ENCODE measurements at regions not wholly inside any gene's neighbourhood (a gene's known extent, or its start where the extent isn't known, plus 50 kb on each side); places are given as distances from the start of the nearest gene placed in this dataset.

DNA sequence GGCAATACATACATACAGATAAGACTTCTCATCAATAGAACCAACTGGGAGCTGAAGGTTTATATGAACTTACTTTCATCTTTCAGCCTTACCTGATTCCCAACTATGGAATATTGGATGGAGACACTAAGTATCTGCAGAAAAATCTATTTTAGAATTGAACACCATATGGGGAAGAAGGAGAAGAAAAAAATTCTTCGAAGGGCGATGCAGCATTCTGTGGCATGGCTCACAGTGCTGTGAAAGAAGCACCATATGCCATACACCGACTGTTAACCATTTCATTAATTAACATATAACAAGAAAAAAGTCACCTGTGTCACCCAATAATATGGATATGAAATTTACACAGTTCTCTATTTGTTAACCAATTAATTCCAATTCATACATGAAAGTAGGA is 1374.4 kb upstream of the MAP3K7 start:
- FAIRE-seq (no peak), DNase-seq (ENCODE audit: low read depth, low spot score) (no peak)
- Histone ChIP-seq H3K79me2 (ENCODE audit: control insufficient read depth, insufficient read depth, low read length) (no peaks in the 10 kb centered on the region), H3K27me3 (ENCODE audit: control insufficient read depth, extremely low read depth, insufficient read depth, low read length) (no peaks in the 10 kb centered on the region), H3K9me3 (ENCODE audit: control insufficient read depth, low read depth, low read length) (peaks cover 1% of the 10 kb centered on the region), H3K36me3 (ENCODE audit: control insufficient read depth in 2 of 2, extremely low read depth in 1 of 2, insufficient read depth in 2 of 2, low read length in 2 of 2) (no peaks in the 10 kb centered on the region), H4K20me1 (ENCODE audit: control insufficient read depth, extremely low read depth, insufficient read depth, low read length) (no peaks in the 10 kb centered on the region), H3K9me1 (ENCODE audit: control insufficient read depth, extremely low read depth, insufficient read depth, low read length) (no peaks in the 10 kb centered on the region), H3K4me2 (ENCODE audit: control insufficient read depth, extremely low read depth, insufficient read depth, low read depth, low read length) (no peak overlapping the region), H2AFZ (ENCODE audit: control insufficient read depth, low read length) (no peak overlapping the region), H3K27ac (ENCODE audit: control insufficient read depth, insufficient read depth, low read length) (no peak overlapping the region), H3K9ac (ENCODE audit: control insufficient read depth, extremely low read depth, insufficient read depth, low read length) (no peak overlapping the region), H3K4me3 (ENCODE audit: control insufficient read depth in 2 of 3, extremely low read depth in 1 of 3, insufficient read depth in 2 of 3, low read depth in 1 of 3, low read length in 3 of 3) (no peak overlapping the region), H3K4me1 (ENCODE audit: control insufficient read depth, extremely low read depth, insufficient read depth, low read length) (no peaks in the 10 kb centered on the region)
- dilution Hi-C loops (cut with MboI; ENCODE audit: extremely low pct_ligation_motif_present, low sequenced_read_pairs), result no loop called here
- TF ChIP-seq, protein P1, sequence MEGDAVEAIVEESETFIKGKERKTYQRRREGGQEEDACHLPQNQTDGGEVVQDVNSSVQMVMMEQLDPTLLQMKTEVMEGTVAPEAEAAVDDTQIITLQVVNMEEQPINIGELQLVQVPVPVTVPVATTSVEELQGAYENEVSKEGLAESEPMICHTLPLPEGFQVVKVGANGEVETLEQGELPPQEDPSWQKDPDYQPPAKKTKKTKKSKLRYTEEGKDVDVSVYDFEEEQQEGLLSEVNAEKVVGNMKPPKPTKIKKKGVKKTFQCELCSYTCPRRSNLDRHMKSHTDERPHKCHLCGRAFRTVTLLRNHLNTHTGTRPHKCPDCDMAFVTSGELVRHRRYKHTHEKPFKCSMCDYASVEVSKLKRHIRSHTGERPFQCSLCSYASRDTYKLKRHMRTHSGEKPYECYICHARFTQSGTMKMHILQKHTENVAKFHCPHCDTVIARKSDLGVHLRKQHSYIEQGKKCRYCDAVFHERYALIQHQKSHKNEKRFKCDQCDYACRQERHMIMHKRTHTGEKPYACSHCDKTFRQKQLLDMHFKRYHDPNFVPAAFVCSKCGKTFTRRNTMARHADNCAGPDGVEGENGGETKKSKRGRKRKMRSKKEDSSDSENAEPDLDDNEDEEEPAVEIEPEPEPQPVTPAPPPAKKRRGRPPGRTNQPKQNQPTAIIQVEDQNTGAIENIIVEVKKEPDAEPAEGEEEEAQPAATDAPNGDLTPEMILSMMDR (optimal IDR thresholded peaks at IDR 0.05 in 1 of 3, IDR thresholded peaks at IDR 0.05 in 1 of 3, conservative IDR thresholded peaks at IDR 0.05 in 1 of 3; ENCODE audit: extremely low read depth in 1 of 3, insufficient read depth in 2 of 3, low read length in 3 of 3), result no peak
- TF ChIP-seq EZH2 (IDR thresholded peaks at IDR 0.05; ENCODE audit: low read length), result no peak

DNA sequence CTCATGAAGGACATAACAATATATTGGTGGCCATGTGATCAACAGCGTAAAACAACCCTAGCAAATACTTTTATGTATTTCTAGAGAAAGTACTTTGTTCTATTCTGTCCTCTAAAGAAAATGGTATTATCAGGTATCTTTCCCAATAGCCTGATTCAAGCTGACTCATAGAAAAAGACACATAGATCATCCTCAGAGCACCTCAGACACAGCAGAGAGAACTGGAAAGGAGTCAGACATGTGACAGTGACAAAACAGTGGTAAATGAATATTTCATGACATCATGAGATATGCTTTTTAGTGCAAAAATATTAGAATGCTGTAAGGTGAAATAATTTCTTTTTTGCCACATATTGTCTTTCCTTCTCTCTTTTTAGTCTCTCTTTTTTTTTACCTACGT is 1355.0 kb upstream of the MAP3K7 start:
- no peaks in the 10 kb centered on the region for H3K4me1 ChIP-seq (ENCODE audit: control insufficient read depth, extremely low read depth, insufficient read depth, low read length)
- H4K20me1 ChIP-seq (ENCODE audit: control insufficient read depth, extremely low read depth, insufficient read depth, low read length), result no peaks in the 10 kb centered on the region
- TF ChIP-seq, protein P1 (optimal IDR thresholded peaks at IDR 0.05 in 1 of 3, IDR thresholded peaks at IDR 0.05 in 1 of 3, conservative IDR thresholded peaks at IDR 0.05 in 1 of 3; ENCODE audit: extremely low read depth in 1 of 3, insufficient read depth in 2 of 3, low read length in 3 of 3), result no peak
- TF ChIP-seq EZH2 (IDR thresholded peaks at IDR 0.05; ENCODE audit: low read length), result no peak
- H3K27ac ChIP-seq (ENCODE audit: control insufficient read depth, insufficient read depth, low read length), result no peak overlapping the region
- no peak overlapping the region for H3K4me2 ChIP-seq (ENCODE audit: control insufficient read depth, extremely low read depth, insufficient read depth, low read depth, low read length)
- no peaks in the 10 kb centered on the region for H3K36me3 ChIP-seq (ENCODE audit: control insufficient read depth in 2 of 2, extremely low read depth in 1 of 2, insufficient read depth in 2 of 2, low read length in 2 of 2)
- H3K4me3 ChIP-seq (ENCODE audit: control insufficient read depth in 2 of 3, extremely low read depth in 1 of 3, insufficient read depth in 2 of 3, low read depth in 1 of 3, low read length in 3 of 3), result no peak overlapping the region
- H3K9ac ChIP-seq (ENCODE audit: control insufficient read depth, extremely low read depth, insufficient read depth, low read length), result no peak overlapping the region
- FAIRE-seq, result no peak
- no peak overlapping the region for H2AFZ ChIP-seq (ENCODE audit: control insufficient read depth, low read length)
- H3K27me3 ChIP-seq (ENCODE audit: control insufficient read depth, extremely low read depth, insufficient read depth, low read length), result no peaks in the 10 kb centered on the region
- no peak for DNase-seq (ENCODE audit: low read depth, low spot score)
- dilution Hi-C loops (cut with MboI; ENCODE audit: extremely low pct_ligation_motif_present, low sequenced_read_pairs), result no loop called here
- H3K9me1 ChIP-seq (ENCODE audit: control insufficient read depth, extremely low read depth, insufficient read depth, low read length), result no peaks in the 10 kb centered on the region
- H3K9me3 ChIP-seq (ENCODE audit: control insufficient read depth, low read depth, low read length), result no peaks in the 10 kb centered on the region
- H3K79me2 ChIP-seq (ENCODE audit: control insufficient read depth, insufficient read depth, low read length), result no peaks in the 10 kb centered on the region

All from keratinocyte (primary cell).